GM23338 (cell line): ENCODE measurements at regions not wholly inside any gene's neighbourhood (a gene's known extent, or its start where the extent isn't known, plus 50 kb on each side); places are given as distances from the start of the nearest gene placed in this dataset.
"Not testable (repeated sequence)": the region's sequence is repeated elsewhere in the genome, so short reads cannot be mapped to it uniquely, and the experiment has no call there.

ENCODE experiments used
- ATAC-seq: fragments of 200-7000 bp; cut with Tn5 transposase; 3 replicates; pipeline ENCODE4 v1.9.1; 2020
- DNase-seq: peaks from one replicate; pipeline ENCODE4 v3.0.0-alpha.2; 2015; ENCODE audit warnings: low spot score
- H2AFZ ChIP-seq: fragments of 200-600 bp; sonication (generic); 2 replicates; pipeline ENCODE4 v1.8.0; 2016; ENCODE audit warnings: antibody characterized with exemption, mild to moderate bottlenecking, moderate library complexity
- H3F3A ChIP-seq: fragments of 200-600 bp; sonication (generic); replicated peaks from 2 replicates; pipeline ENCODE4 v1.8.0; 2017; ENCODE audit warnings: antibody characterized with exemption, mixed run types, low read depth
- H3K27ac ChIP-seq: fragments of 200-600 bp; sonication (generic); 2 replicates; pipeline ENCODE4 v1.6.1; 2016; ENCODE audit warnings: low read depth
- H3K27me3 ChIP-seq: fragments of 200-600 bp; sonication (generic); 2 replicates; pipeline ENCODE4 v1.8.0; 2016; ENCODE audit warnings: mild to moderate bottlenecking, mixed run types, moderate library complexity; ENCODE audit not compliant: insufficient read depth
- H3K36me3 ChIP-seq: fragments of 200-600 bp; sonication (generic); 2 replicates; pipeline ENCODE4 v1.8.0; 2016; ENCODE audit warnings: mild to moderate bottlenecking; ENCODE audit not compliant: insufficient read depth
- H3K4me1 ChIP-seq: fragments of 200-600 bp; sonication (generic); 2 replicates; pipeline ENCODE4 v1.8.0; 2016; ENCODE audit warnings: mild to moderate bottlenecking, moderate library complexity; ENCODE audit not compliant: insufficient read depth
- H3K4me2 ChIP-seq: fragments of 200-600 bp; sonication (generic); 2 replicates; pipeline ENCODE4 v1.7.1; 2017; ENCODE audit warnings: mixed run types
- H3K4me3 ChIP-seq: fragments of 200-600 bp; sonication (generic); 2 replicates; pipeline ENCODE4 v1.6.1; 2016; ENCODE audit warnings: mixed run types
- H3K79me2 ChIP-seq: fragments of 200-600 bp; sonication (generic); replicated peaks from 2 replicates; pipeline ENCODE4 v1.8.0; 2017; ENCODE audit warnings: mild to moderate bottlenecking; ENCODE audit not compliant: insufficient read depth
- H3K9me2 ChIP-seq: fragments of 200-600 bp; sonication (generic); 2 replicates; pipeline ENCODE4 v1.8.0; 2017; ENCODE audit not compliant: insufficient read depth
- H4K20me1 ChIP-seq: fragments of 200-600 bp; sonication (generic); replicated peaks from 2 replicates; pipeline ENCODE4 v1.8.0; 2017; ENCODE audit warnings: mild to moderate bottlenecking; ENCODE audit not compliant: insufficient read depth
- H3K27ac Mint-ChIP-seq: 2 replicates; pipeline ENCODE4 v1.8.0; 2020; ENCODE audit warnings: inconsistent platforms, mild to moderate bottlenecking, moderate library complexity, mixed read lengths
- H3K27me3 Mint-ChIP-seq: 3 replicates; pipeline ENCODE4 v1.8.0; 2022; ENCODE audit warnings: low read depth, mild to moderate bottlenecking, moderate library complexity, mixed read lengths, inconsistent platforms; ENCODE audit not compliant: insufficient read depth, poor library complexity
- H3K36me3 Mint-ChIP-seq: 3 replicates; pipeline ENCODE4 v1.8.0; 2021; ENCODE audit warnings: low read depth, mild to moderate bottlenecking, inconsistent platforms, moderate library complexity, mixed read lengths
- H3K4me1 Mint-ChIP-seq: 3 replicates; pipeline ENCODE4 v1.8.0; 2020; ENCODE audit warnings: mild to moderate bottlenecking, inconsistent platforms, mixed read lengths
- H3K4me3 Mint-ChIP-seq: 3 replicates; pipeline ENCODE4 v1.8.0; 2021; ENCODE audit warnings: moderate library complexity, mild to moderate bottlenecking, inconsistent platforms, mixed read lengths
- H3K9me3 Mint-ChIP-seq: 3 replicates; pipeline ENCODE4 v1.8.0; 2020; ENCODE audit warnings: moderate library complexity, mild to moderate bottlenecking, inconsistent platforms, mixed read lengths
- CREB1 ChIP-seq: fragments of 250-450 bp; sonication (Bioruptor Pico); IDR thresholded peaks from 2 replicates; pipeline ENCODE4 v1.5.0; 2020; ENCODE audit warnings: low read depth, mild to moderate bottlenecking, moderate library complexity
- EZH2 ChIP-seq: fragments of 200-600 bp; sonication (generic); IDR thresholded peaks from one replicate; pipeline ENCODE4 v1.8.0; 2017; ENCODE audit warnings: antibody characterized with exemption, mild to moderate bottlenecking, low read depth; ENCODE audit not compliant: unreplicated experiment
- EZH2phosphoT487 ChIP-seq: fragments of 200-600 bp; sonication (generic); IDR thresholded peaks from one replicate; pipeline ENCODE4 v1.8.1; 2018; ENCODE audit warnings: antibody characterized with exemption; ENCODE audit not compliant: unreplicated experiment
- JUNB ChIP-seq: IDR thresholded peaks from one replicate; pipeline ENCODE4 v1.6.1; 2016; ENCODE audit warnings: antibody characterized with exemption; ENCODE audit not compliant: unreplicated experiment
- POLR2AphosphoS5 ChIP-seq: IDR thresholded peaks from 2 replicates; pipeline ENCODE4 v1.6.1; 2016; ENCODE audit warnings: antibody characterized with exemption, low read depth
- STAT1 ChIP-seq: IDR thresholded peaks from one replicate; pipeline ENCODE4 v1.6.1; 2016; ENCODE audit warnings: antibody characterized with exemption; ENCODE audit not compliant: unreplicated experiment
- ZNF331 ChIP-seq: fragments of 250-450 bp; sonication (Bioruptor Pico); IDR thresholded peaks from 2 replicates; pipeline ENCODE4 v1.5.0; 2020; ENCODE audit warnings: low read depth, mild to moderate bottlenecking, moderate library complexity
- TF ChIP-seq, protein P1 (sequence below): IDR thresholded peaks from 2 replicates; pipeline ENCODE4 v1.6.1; 2016; ENCODE audit warnings: antibody characterized with exemption

GRCh38 chr11:64438986-64439771 is 80.2 kb downstream of the RPS6KA4 start:
- Histone ChIP-seq H2AFZ (peak overlapping the region; percentile 80), H4K20me1 (no peaks in the 10 kb centered on the region), H3K27ac (no peak overlapping the region), H3K9me2 (no peaks in the 10 kb centered on the region), H3K36me3 (no peaks in the 10 kb centered on the region), H3K4me3 (no peak overlapping the region), H3K4me1 (no peaks in the 10 kb centered on the region), H3K79me2 (no peaks in the 10 kb centered on the region), H3F3A (no peaks in the 10 kb centered on the region), H3K4me2 (no peak overlapping the region), H3K27me3 (no peaks in the 10 kb centered on the region)
- peaks cover 27% of the 10 kb centered on the region for H3K27me3 Mint-ChIP-seq
- H3K36me3 Mint-ChIP-seq = no peaks in the 10 kb centered on the region
- ATAC-seq (peak; percentile 21; the same call in 2 of the 3 replicates), DNase-seq (peak; percentile 33)
- H3K4me1 Mint-ChIP-seq = peaks cover 6% of the 10 kb centered on the region; the same call in 1 of the 3 replicates
- no peak for TF ChIP-seq JUNB
- H3K9me3 Mint-ChIP-seq = no peaks in the 10 kb centered on the region
- H3K27ac Mint-ChIP-seq = no peak overlapping the region
- no peak overlapping the region for H3K4me3 Mint-ChIP-seq

- H2AFZ ChIP-seq, H3F3A ChIP-seq, H3K27ac Mint-ChIP-seq, DNase-seq, H3K4me1 Mint-ChIP-seq, ATAC-seq, H3K4me3 ChIP-seq, H3K36me3 ChIP-seq, H3K27ac ChIP-seq, H3K27me3 ChIP-seq, H3K9me3 Mint-ChIP-seq, H3K9me2 ChIP-seq, H3K79me2 ChIP-seq, H4K20me1 ChIP-seq, H3K4me3 Mint-ChIP-seq, H3K4me1 ChIP-seq, H3K4me2 ChIP-seq, H3K36me3 Mint-ChIP-seq: not testable (repeated sequence)
- peaks cover 27% of the 10 kb centered on the region for H3K27me3 Mint-ChIP-seq
Measured at GRCh38 chr11:64439772-64440491, 81.0 kb downstream of the RPS6KA4 start.

- peaks cover 3% of the 10 kb centered on the region; the same call in 1 of the 3 replicates for H3K9me3 Mint-ChIP-seq
- H3K27me3 ChIP-seq = no peaks in the 10 kb centered on the region
- H3K27ac Mint-ChIP-seq = no peak overlapping the region
- H3K36me3 ChIP-seq = no peaks in the 10 kb centered on the region
- peaks cover 6% of the 10 kb centered on the region; the same call in 1 of the 3 replicates for H3K4me1 Mint-ChIP-seq
- no peaks in the 10 kb centered on the region for H3K36me3 Mint-ChIP-seq
- no peaks in the 10 kb centered on the region for H3K79me2 ChIP-seq
- no peaks in the 10 kb centered on the region for H3K9me2 ChIP-seq
- no peak overlapping the region for H2AFZ ChIP-seq
- DNase-seq (no peak), ATAC-seq (no peak)
- no peaks in the 10 kb centered on the region for H3K4me1 ChIP-seq
- no peak overlapping the region for H3K4me2 ChIP-seq
- H4K20me1 ChIP-seq = no peaks in the 10 kb centered on the region
- no peak overlapping the region for H3K4me3 ChIP-seq
- H3K4me3 Mint-ChIP-seq = no peak overlapping the region
- no peaks in the 10 kb centered on the region for H3F3A ChIP-seq
- peaks cover 23% of the 10 kb centered on the region for H3K27me3 Mint-ChIP-seq
- no peak overlapping the region for H3K27ac ChIP-seq
- no peak for TF ChIP-seq EZH2phosphoT487
- TF ChIP-seq POLR2AphosphoS5 = no peak
- TF ChIP-seq EZH2 = no peak
- TF ChIP-seq CREB1 (CRISPR knock-in tag) = no peak
- no peak for TF ChIP-seq STAT1
- no peak for TF ChIP-seq ZNF331
- TF ChIP-seq, protein P1, sequence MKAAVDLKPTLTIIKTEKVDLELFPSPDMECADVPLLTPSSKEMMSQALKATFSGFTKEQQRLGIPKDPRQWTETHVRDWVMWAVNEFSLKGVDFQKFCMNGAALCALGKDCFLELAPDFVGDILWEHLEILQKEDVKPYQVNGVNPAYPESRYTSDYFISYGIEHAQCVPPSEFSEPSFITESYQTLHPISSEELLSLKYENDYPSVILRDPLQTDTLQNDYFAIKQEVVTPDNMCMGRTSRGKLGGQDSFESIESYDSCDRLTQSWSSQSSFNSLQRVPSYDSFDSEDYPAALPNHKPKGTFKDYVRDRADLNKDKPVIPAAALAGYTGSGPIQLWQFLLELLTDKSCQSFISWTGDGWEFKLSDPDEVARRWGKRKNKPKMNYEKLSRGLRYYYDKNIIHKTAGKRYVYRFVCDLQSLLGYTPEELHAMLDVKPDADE = no peak
Measured at GRCh38 chr11:64441127-64441526, 82.2 kb downstream of the RPS6KA4 start.
